ENCODE measurements at regions not wholly inside any gene's neighbourhood (a gene's known extent, or its start where the extent isn't known, plus 50 kb on each side); places are given as distances from the start of the nearest gene placed in this dataset.

DNA sequence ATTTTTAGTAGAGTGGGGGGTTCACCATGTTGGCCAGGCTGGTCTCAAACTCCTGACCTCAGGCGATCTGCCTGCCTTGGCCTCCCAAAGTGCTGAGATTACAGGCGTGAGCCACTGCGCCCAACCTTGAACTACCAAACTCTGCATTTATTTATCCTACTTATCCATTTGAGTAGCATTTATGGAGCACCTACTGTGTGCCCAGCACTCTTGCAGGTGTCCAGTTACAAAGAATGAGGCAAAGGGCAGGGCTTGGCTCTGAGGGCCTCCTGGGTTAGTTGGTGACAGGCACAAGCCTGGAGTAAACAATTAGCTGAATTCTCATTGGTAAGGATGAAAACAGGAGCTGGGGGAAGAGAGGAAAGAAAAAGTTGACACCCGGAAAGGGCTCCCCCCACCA lies 93.4 kb upstream of the FOXP4 start:
- no peak for ATAC-seq
- no peaks in the 10 kb centered on the region for H3K9me2 ChIP-seq (replicated peaks; ENCODE audit: low read length)

DNA sequence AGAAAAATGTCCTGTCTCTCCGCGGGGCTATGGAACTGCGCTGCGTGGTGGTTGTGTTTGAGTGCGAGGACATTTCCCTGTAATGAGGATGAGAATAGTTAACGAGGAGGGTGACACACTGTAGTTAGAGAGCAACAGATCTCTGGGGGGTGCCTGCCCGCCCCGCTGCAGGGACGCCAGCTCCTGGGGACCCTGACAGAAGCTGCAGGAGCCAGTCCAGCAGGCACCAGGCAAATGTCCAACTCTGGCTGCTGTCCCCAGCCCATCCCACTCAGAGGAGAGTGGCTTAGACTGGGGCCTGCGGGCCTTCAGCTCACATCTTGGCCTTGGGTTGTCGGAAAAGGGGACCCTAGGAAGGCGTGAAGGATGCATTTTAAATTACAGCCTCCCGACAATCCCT lies 92.9 kb upstream of the FOXP4 start:
- BruUV-seq (replicated peaks), result no TSS peak
- H2AFZ ChIP-seq (ENCODE audit: low read length), result no peak overlapping the region

More for the DNA sequence above, 93.4 kb upstream of the FOXP4 start:
- intact Hi-C loops (cut with micrococcal nuclease), result no loop called here
- Histone ChIP-seq H3K4me1 (ENCODE audit: insufficient read depth, low read length) (no peaks in the 10 kb centered on the region), H4K20me1 (ENCODE audit: low read length) (no peaks in the 10 kb centered on the region), H3K27me3 (ENCODE audit: low read length) (peaks cover 26% of the 10 kb centered on the region), H3K9ac (ENCODE audit: low read length) (no peak overlapping the region), H3K9me3 (ENCODE audit: low read length) (no peaks in the 10 kb centered on the region), H3K4me2 (ENCODE audit: low read length) (no peak overlapping the region), H2AFZ (ENCODE audit: low read length) (no peak overlapping the region), H3F3A (ENCODE audit: low read length, unreplicated experiment) (no peaks in the 10 kb centered on the region), H3K79me2 (ENCODE audit: low read length) (no peaks in the 10 kb centered on the region), H3K4me3 (ENCODE audit: low read length) (no peak overlapping the region), H3K27ac (ENCODE audit: low read length) (no peak overlapping the region), H3K36me3 (ENCODE audit: low read depth, low read length) (no peaks in the 10 kb centered on the region)
- no TSS peak for BruUV-seq (replicated peaks)
- ChIA-PET POLR2A (ENCODE audit: unreplicated experiment) (no interaction called here), CTCF (no interaction called here)
- TF ChIP-seq EZH2phosphoT487 (IDR thresholded peaks at IDR 0.05; ENCODE audit: borderline replicate concordance, low read length) (no peak), EZH2 (IDR thresholded peaks at IDR 0.05; ENCODE audit: low read length, unreplicated experiment) (no peak)
- TF ChIP-seq, protein P1, sequence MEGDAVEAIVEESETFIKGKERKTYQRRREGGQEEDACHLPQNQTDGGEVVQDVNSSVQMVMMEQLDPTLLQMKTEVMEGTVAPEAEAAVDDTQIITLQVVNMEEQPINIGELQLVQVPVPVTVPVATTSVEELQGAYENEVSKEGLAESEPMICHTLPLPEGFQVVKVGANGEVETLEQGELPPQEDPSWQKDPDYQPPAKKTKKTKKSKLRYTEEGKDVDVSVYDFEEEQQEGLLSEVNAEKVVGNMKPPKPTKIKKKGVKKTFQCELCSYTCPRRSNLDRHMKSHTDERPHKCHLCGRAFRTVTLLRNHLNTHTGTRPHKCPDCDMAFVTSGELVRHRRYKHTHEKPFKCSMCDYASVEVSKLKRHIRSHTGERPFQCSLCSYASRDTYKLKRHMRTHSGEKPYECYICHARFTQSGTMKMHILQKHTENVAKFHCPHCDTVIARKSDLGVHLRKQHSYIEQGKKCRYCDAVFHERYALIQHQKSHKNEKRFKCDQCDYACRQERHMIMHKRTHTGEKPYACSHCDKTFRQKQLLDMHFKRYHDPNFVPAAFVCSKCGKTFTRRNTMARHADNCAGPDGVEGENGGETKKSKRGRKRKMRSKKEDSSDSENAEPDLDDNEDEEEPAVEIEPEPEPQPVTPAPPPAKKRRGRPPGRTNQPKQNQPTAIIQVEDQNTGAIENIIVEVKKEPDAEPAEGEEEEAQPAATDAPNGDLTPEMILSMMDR (conservative IDR thresholded peaks at IDR 0.05; ENCODE audit: low read depth, low read length), result no peak
- no peak for DNase-seq

DNA sequence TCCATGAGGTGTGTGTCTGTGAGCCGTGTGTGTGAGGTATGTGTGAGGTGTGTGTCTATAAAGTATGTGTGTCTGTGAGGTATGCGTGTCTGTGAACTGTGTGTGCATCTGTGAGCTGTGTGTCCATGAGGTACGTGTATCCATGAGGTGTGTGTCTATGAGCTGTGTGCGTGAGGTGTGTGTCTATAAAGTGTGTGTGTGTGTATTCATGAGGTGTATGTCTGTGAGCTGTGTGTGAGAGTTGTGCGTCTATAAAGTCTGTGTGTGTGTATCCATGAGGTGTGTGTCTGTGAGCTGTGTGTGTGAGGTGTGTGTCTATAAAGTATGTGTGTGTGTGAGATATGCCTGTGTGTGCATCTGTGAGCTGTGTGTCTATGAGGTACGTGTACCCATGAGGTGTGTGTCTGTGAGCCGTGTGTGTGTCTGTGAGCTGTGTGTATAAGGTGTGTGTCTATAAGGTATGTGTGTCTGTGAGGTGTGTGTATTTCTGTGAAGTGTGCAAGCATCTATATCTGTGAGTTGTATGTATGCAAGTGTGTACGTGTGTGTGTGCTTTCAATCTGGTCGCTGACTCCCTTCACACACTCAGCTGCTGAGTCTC lies 91.9 kb upstream of the FOXP4 start:
- Histone ChIP-seq H3K9ac (ENCODE audit: low read length) (no peak overlapping the region), H3K9me3 (ENCODE audit: low read length) (no peaks in the 10 kb centered on the region), H3K36me3 (ENCODE audit: low read depth, low read length) (no peaks in the 10 kb centered on the region), H3K79me2 (ENCODE audit: low read length) (no peaks in the 10 kb centered on the region), H3K4me1 (ENCODE audit: insufficient read depth, low read length) (peaks cover under 1% of the 10 kb centered on the region; the same call in 1 of the 2 replicates), H2AFZ (ENCODE audit: low read length) (no peak overlapping the region), H3F3A (ENCODE audit: low read length, unreplicated experiment) (no peaks in the 10 kb centered on the region), H4K20me1 (ENCODE audit: low read length) (no peaks in the 10 kb centered on the region), H3K9me2 (replicated peaks; ENCODE audit: low read length) (no peaks in the 10 kb centered on the region), H3K4me2 (ENCODE audit: low read length) (no peak overlapping the region), H3K27ac (ENCODE audit: low read length) (no peak overlapping the region), H3K27me3 (ENCODE audit: low read length) (peaks cover 26% of the 10 kb centered on the region), H3K4me3 (ENCODE audit: low read length) (no peak overlapping the region)
- ATAC-seq (no peak), DNase-seq (no peak)
- CTCF ChIA-PET, result interaction anchor here (0.6 kb wide), 1 partner anchor 155 kb away, joined by 5 read pairs; no protein-coding TSS in a partner anchor
- intact Hi-C loops (cut with micrococcal nuclease), result no loop called here
- BruUV-seq (replicated peaks), result no TSS peak
- POLR2A ChIA-PET (ENCODE audit: unreplicated experiment), result no interaction called here
- TF ChIP-seq EZH2phosphoT487 (IDR thresholded peaks at IDR 0.05; ENCODE audit: borderline replicate concordance, low read length) (no peak), EZH2 (IDR thresholded peaks at IDR 0.05; ENCODE audit: low read length, unreplicated experiment) (no peak)
- TF ChIP-seq, protein P1 (conservative IDR thresholded peaks at IDR 0.05; ENCODE audit: low read depth, low read length), result no peak

More for the DNA sequence above, 92.9 kb upstream of the FOXP4 start:
- H3K36me3 ChIP-seq (ENCODE audit: low read depth, low read length), result no peaks in the 10 kb centered on the region
- DNase-seq (no peak), ATAC-seq (no peak)
- no peaks in the 10 kb centered on the region for H3K79me2 ChIP-seq (ENCODE audit: low read length)
- no peak overlapping the region for H3K9ac ChIP-seq (ENCODE audit: low read length)
- H3F3A ChIP-seq (ENCODE audit: low read length, unreplicated experiment), result no peaks in the 10 kb centered on the region
- H3K4me1 ChIP-seq (ENCODE audit: insufficient read depth, low read length), result no peaks in the 10 kb centered on the region
- H4K20me1 ChIP-seq (ENCODE audit: low read length), result no peaks in the 10 kb centered on the region
- no peak overlapping the region for H3K4me2 ChIP-seq (ENCODE audit: low read length)
- TF ChIP-seq, protein P1 (conservative IDR thresholded peaks at IDR 0.05; ENCODE audit: low read depth, low read length), result no peak
- TF ChIP-seq EZH2phosphoT487 (IDR thresholded peaks at IDR 0.05; ENCODE audit: borderline replicate concordance, low read length) (no peak), EZH2 (IDR thresholded peaks at IDR 0.05; ENCODE audit: low read length, unreplicated experiment) (no peak)
- intact Hi-C loops (cut with micrococcal nuclease), result no loop called here
- H3K9me2 ChIP-seq (replicated peaks; ENCODE audit: low read length), result no peaks in the 10 kb centered on the region
- no peak overlapping the region for H3K27ac ChIP-seq (ENCODE audit: low read length)
- no peak overlapping the region for H3K4me3 ChIP-seq (ENCODE audit: low read length)
- peaks cover 26% of the 10 kb centered on the region for H3K27me3 ChIP-seq (ENCODE audit: low read length)
- CTCF ChIA-PET, result no interaction called here
- H3K9me3 ChIP-seq (ENCODE audit: low read length), result no peaks in the 10 kb centered on the region
- POLR2A ChIA-PET (ENCODE audit: unreplicated experiment), result no interaction called here

Measured in PC-3 (cell line).